ENCODE measurements at regions not wholly inside any gene's neighbourhood (a gene's known extent, or its start where the extent isn't known, plus 50 kb on each side); places are given as distances from the start of the nearest gene placed in this dataset.
A peak's percentile ranks its signal among the peaks of the same experiment; 100 is the strongest.

DNA sequence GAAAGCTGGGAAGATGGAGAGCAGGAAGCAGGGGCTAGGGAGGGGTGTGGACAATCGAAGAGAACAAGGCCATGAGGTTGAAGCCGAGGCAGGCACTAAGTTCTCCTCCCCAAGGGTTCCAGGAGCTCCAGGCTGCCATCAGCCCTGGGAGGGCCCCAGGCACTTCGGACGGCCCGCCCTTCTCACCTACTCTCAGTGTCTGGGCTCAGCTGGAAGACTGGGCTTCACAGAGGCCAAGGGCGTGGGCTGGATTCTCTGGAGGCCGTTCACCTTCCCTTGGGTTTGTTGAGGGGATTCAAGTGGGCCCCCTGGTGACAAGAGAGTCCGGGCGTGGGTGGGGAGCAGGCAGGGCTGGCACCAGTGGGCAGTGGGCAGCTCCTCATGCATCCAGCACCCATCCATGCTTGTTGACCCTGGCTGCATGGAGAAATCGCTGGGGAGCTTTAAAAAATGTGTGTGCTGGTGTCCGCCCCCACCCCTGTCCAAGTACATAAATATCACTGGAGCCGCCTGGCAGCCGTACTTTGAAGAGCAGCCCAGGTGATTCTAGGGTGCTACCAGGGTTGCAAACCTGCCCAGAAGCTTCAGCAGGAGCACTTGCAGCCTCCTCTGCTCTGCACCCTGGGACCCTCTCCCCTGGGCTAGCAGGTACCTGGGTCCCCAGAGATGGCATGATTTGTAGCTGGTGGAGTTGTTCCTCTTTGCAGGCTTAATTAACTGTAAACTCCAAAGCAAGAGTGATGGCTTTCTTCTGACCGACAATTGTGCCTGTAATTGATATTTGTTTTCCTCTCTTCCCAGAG, 74.3 kb downstream of the RTL6 start:
- DNase-seq (ENCODE audit: low spot score), result no peak
- TF ChIP-seq, protein P1, sequence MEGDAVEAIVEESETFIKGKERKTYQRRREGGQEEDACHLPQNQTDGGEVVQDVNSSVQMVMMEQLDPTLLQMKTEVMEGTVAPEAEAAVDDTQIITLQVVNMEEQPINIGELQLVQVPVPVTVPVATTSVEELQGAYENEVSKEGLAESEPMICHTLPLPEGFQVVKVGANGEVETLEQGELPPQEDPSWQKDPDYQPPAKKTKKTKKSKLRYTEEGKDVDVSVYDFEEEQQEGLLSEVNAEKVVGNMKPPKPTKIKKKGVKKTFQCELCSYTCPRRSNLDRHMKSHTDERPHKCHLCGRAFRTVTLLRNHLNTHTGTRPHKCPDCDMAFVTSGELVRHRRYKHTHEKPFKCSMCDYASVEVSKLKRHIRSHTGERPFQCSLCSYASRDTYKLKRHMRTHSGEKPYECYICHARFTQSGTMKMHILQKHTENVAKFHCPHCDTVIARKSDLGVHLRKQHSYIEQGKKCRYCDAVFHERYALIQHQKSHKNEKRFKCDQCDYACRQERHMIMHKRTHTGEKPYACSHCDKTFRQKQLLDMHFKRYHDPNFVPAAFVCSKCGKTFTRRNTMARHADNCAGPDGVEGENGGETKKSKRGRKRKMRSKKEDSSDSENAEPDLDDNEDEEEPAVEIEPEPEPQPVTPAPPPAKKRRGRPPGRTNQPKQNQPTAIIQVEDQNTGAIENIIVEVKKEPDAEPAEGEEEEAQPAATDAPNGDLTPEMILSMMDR (conservative IDR thresholded peaks at IDR 0.05; ENCODE audit: low read depth), result no peak
- CTCF ChIA-PET, result no interaction called here
- no peak overlapping the region for H3K27ac ChIP-seq
- POLR2A ChIA-PET (ENCODE audit: low non-redundant PET), result no interaction called here

DNA sequence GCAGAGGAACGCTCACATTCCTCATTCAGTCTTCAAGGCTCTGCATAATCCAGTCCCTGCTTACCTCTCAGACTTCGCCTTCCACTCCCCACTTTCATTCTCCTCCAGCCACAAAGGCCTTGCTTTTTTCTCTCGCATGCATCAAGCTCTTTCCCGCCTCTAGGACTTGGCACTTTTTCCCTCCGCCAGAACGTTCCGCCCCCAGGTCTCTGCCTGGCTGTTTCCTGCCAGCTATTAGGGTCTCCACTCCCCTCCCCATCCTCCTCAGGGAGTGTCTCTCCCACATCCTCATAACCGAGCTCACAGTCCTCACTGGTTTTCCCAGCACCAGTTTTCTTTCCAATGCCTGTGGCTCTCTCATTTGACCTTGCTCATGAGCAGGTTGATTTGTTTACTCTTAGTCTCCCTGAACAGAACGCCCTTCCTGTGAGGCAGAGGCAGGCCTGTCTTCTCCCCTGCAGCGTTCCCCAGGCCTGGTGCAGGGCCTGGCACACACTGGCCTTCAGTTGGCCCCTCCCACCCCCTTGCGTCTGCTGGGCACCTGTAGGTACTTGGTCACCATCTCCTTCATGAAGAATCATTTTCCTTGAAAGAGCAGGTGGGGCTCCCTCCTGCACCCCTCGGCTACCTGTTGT, 75.2 kb downstream of the RTL6 start:
- H3K27ac ChIP-seq, result no peak overlapping the region
- ChIA-PET CTCF (no interaction called here), POLR2A (ENCODE audit: low non-redundant PET) (no interaction called here)
- no peak for DNase-seq (ENCODE audit: low spot score)
- TF ChIP-seq, protein P1 (conservative IDR thresholded peaks at IDR 0.05; ENCODE audit: low read depth), result no peak

DNA sequence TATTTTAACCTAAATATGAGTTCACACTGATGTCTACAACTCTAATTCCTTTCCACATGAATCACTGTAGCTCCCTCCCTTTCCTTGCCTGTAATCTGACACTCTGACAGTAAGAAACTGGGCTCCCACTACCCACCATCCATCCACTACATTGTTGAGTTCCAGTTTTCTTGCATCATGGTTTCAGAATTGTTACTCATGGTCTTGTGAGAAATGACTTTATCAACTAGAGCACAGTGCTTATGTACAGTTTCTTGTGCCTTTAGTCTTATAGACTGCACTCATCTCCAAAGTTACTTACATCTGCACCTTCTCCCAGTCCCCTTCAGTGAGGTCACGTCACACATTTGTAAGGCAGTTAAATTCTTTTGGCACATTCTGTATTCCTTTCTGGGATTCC, 78.6 kb downstream of the RTL6 start:
- no peak for DNase-seq (ENCODE audit: low spot score)
- TF ChIP-seq, protein P1 (conservative IDR thresholded peaks at IDR 0.05; ENCODE audit: low read depth), result no peak
- no peak overlapping the region for H3K27ac ChIP-seq
- POLR2A ChIA-PET (ENCODE audit: low non-redundant PET), result no interaction called here
- CTCF ChIA-PET, result no interaction called here

DNA sequence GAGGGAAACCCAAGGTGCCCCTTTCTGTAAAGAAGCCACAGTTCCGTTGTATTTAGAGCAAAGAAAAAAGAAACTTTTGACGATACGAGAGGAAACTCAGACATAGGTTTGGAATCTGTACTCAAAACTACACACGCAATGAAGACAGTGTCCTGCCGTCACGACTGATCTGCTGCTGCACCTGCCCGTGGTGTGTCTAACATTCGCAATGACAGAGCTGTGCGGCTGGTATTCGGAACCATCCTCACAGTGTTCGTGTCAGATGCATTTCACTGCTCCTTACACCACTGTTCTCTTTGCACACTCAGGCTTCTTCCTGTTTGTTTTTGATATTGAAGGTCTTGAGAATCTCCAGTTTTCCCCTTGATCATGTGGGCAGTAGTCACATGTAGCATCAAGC, 84.8 kb downstream of the RTL6 start:
- ChIA-PET POLR2A (ENCODE audit: low non-redundant PET) (no interaction called here), CTCF (no interaction called here)
- TF ChIP-seq, protein P1 (conservative IDR thresholded peaks at IDR 0.05; ENCODE audit: low read depth), result no peak
- no peak for DNase-seq (ENCODE audit: low spot score)
- H3K27ac ChIP-seq, result no peak overlapping the region

DNA sequence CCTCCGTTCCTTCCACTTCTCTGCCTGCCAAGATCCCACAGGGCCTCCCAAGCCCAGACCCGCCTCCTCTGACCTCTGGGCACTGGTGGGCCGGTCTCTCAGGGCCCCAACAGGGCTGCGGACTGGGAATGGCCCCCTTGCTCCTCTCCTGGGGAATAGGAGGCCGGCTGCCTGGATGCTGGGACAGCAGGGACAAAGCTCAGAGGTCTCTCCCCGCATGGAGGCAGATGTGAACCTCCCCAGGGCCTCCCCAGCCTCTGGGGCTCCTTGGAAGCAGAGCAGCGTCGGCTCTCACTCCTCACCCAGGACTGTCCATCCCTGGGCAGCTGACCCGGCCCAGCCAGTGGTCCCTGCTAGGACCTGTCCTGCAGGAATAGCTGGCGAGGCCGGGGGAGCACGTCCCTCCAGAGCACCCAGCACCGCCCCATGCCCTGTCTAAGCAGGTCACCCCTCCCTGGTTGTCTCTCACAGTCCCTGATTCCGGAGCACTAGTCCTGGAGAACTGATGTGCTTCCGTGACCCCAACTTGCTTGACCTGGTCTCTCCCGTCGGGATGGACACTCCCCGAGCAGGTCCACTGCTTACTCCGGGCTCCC, 85.8 kb downstream of the RTL6 start:
- POLR2A ChIA-PET (ENCODE audit: low non-redundant PET), result no interaction called here
- DNase-seq (ENCODE audit: low spot score), result no peak
- no peak overlapping the region for H3K27ac ChIP-seq
- TF ChIP-seq, protein P1 (conservative IDR thresholded peaks at IDR 0.05; ENCODE audit: low read depth), result no peak
- CTCF ChIA-PET, result no interaction called here

DNA sequence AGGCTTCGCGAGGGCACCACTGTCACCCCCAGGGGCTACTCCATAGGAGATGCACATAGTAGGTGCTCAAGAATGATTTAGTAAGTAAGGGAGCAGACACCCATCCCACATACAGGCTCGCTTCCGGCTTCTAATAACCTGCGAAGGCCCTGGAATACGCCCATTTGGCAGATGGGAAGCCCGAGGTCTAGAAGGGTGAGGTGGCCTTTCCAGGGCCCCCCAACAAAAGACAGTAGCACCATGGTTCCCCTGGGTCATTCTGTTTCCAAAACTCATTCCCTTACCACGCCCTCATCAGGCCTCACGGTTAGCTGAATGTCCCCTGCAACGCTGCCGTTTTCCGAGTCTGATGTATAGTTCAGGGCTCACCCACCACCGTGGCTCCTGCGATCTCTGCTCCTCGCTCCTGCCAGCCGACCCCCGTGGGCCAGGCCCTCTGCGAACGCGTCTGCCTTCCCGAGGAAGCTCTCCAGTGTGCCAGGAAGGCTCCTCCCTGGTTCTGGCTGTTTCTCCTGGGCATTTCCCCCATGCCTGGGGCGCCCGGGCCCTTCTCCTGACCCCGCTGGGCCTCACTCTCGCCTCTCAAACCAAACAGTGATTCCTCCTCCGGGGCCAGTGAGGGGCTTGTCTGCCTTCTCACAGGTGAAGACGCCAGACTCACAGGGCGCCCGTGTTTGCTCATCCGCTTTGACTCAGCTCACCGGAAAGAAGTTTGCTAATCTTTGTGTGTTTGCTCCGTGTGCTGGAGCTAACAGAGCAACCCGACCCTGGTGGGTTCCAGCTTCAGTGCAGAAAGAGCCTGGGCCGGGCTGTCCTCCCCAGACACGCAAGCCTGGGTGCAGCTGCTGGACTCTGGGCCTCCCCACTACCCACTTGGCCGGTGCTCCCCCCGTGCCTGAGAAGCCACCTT, 86.6 kb downstream of the RTL6 start:
- ChIA-PET CTCF (no interaction called here), POLR2A (ENCODE audit: low non-redundant PET) (no interaction called here)
- TF ChIP-seq, protein P1 (conservative IDR thresholded peaks at IDR 0.05; ENCODE audit: low read depth), result no peak
- H3K27ac ChIP-seq, result peak overlapping the region; percentile 34
- no peak for DNase-seq (ENCODE audit: low spot score)

Measured in RWPE1 (cell line).